Activated CD4-positive, alpha-beta memory T cell treated with anti-CD3 and anti-CD28 coated beads for 36 hours (primary cell): ENCODE measurements at regions not wholly inside any gene's neighbourhood (a gene's known extent, or its start where the extent isn't known, plus 50 kb on each side); places are given as distances from the start of the nearest gene placed in this dataset.

ENCODE experiments used
- CTCF ChIA-PET: fragments of 350-600 bp; sonication (Branson Sonifier 250); formaldehyde crosslinking; loops from one replicate; lab custom pipeline; 2021; ENCODE audit warnings: antibody characterized with exemption, inconsistent platforms; lab: Charles Lee
- POLR2A ChIA-PET: fragments of 350-600 bp; sonication (Branson Sonifier 250); formaldehyde crosslinking; loops from one replicate; lab custom pipeline; 2021; ENCODE audit warnings: antibody characterized with exemption; lab: Charles Lee
- DNase-seq: peaks from one replicate; pipeline ENCODE4 v3.0.0-alpha.2; 2020
- H3K27ac Mint-ChIP-seq: one replicate; pipeline ENCODE4 v1.8.0; 2021; ENCODE audit warnings: mixed read lengths
- H3K27me3 Mint-ChIP-seq: one replicate; pipeline ENCODE4 v1.8.0; 2021; ENCODE audit warnings: mixed read lengths
- H3K36me3 Mint-ChIP-seq: one replicate; pipeline ENCODE4 v1.8.0; 2021; ENCODE audit warnings: mixed read lengths
- H3K4me1 Mint-ChIP-seq: one replicate; pipeline ENCODE4 v1.8.0; 2021; ENCODE audit warnings: low read depth, mixed read lengths
- H3K4me3 Mint-ChIP-seq: one replicate; pipeline ENCODE4 v1.8.0; 2021; ENCODE audit warnings: mild to moderate bottlenecking, mixed read lengths
- H3K9me3 Mint-ChIP-seq: one replicate; pipeline ENCODE4 v1.8.0; 2021; ENCODE audit warnings: mixed read lengths
- intact Hi-C: fragments of 100-400 bp; cut with micrococcal nuclease; formaldehyde crosslinking; loops from one replicate; pipeline ENCODE4 v1.15.1; 2023

DNA sequence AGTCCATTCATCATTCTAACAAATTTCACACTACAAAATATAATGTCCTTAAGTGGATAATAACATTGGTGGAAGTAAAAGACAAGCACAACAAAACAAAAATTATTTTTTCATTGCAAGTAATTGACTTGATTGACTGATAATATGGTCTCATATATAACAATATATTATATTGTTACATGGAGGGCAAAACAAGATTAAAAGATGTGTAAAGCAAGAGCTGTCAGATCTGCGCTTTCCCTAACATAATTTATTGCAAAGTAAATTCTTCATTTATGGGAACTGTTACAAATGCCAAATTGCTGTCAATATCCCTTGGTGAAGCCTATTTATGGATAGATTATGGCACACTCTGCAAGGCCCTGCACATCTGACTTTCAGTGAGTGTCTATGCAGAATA is 233.6 kb downstream of the PCDH7 start:
- CTCF ChIA-PET: no interaction called here

DNA sequence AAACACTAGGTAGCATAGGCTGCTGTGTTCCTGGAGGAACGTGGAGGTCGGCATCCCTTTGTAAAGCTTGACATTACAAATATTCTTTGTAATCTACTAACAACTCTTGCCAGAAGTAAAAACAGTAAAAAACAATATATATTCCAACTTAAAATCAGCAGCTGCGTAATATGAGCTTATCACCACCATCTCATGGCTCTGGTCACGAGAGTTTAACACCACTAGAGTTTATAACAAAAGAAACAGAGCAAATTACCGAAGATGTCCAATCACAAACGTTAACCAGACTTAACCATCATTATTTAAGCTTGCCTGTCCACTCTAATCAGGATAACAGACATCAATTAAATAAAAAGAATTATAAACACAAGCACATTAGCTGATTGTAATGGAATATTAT is 236.7 kb downstream of the PCDH7 start:
- no peak for DNase-seq
- Mint-ChIP-seq H3K36me3 (no peaks in the 10 kb centered on the region), H3K9me3 (peaks cover 8% of the 10 kb centered on the region), H3K4me1 (no peaks in the 10 kb centered on the region), H3K27ac (no peak overlapping the region), H3K4me3 (no peak overlapping the region), H3K27me3 (no peaks in the 10 kb centered on the region)
- CTCF ChIA-PET: no interaction called here
- POLR2A ChIA-PET: no interaction called here
- intact Hi-C loops: no loop called here

More for the DNA sequence above, 233.6 kb downstream of the PCDH7 start:
- Mint-ChIP-seq H3K4me3 (no peak overlapping the region), H3K27ac (no peak overlapping the region), H3K4me1 (no peaks in the 10 kb centered on the region), H3K9me3 (peaks cover 8% of the 10 kb centered on the region), H3K27me3 (no peaks in the 10 kb centered on the region), H3K36me3 (no peaks in the 10 kb centered on the region)
- no peak for DNase-seq
- intact Hi-C loops: no loop called here
- POLR2A ChIA-PET: no interaction called here

DNA sequence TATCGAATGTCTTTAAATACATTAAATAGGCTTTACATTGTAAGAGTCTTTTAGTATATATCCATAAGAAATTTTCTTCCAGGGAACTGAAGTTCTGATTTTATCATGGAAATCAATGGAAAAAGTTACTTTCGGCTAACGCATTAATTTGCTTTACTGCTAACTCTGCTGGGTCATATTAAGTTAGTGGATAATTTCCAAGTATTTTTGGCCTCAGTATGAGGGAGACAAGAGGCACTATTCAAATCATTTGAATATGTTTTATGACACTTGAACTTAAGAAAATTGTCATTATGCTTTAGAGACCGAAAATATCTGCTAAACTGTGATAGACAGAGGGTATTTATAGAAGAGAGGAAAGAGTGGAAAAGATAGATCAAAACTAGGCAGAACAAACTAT is 237.5 kb downstream of the PCDH7 start:
- H3K27ac Mint-ChIP-seq: no peak overlapping the region
- intact Hi-C loops: no loop called here
- CTCF ChIA-PET: no interaction called here
- no peaks in the 10 kb centered on the region for H3K36me3 Mint-ChIP-seq
- H3K4me1 Mint-ChIP-seq: no peaks in the 10 kb centered on the region
- H3K9me3 Mint-ChIP-seq: peaks cover 8% of the 10 kb centered on the region
- no peaks in the 10 kb centered on the region for H3K27me3 Mint-ChIP-seq
- POLR2A ChIA-PET: no interaction called here
- no peak overlapping the region for H3K4me3 Mint-ChIP-seq
- no peak for DNase-seq

DNA sequence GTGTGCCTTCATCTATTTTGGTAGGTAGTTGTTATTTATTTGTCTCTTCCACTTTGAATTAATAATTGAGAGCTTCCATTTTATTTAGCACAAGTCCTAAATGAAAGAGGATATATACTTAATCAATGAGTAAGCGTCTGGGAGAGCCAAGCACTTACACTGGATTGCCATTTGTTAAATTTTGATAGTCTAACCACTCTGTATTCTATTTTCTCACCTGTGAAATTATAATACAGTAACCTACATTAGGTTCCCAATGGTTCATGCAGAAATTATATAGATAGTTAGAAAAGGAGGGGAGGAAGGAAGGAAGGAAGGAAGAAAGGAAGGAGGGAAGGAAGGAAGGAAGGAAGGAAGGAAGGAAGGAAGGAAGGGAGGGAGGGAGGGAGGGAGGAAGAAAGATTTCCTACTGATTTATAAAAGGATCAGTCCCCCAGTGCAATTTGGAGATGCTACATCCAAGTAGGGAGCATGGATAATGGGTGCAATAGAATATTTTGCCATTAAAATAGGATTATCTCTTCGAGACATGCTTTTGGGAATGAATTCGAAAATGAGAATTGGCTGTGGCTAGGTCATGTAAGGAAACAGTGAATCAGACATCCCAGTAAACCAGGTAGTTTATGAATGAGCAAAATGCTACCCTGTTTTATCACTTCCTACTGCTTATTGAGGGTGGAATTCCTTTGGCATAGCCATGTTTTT is 239.8 kb downstream of the PCDH7 start:
- intact Hi-C loops: no loop called here
- H3K36me3 Mint-ChIP-seq: no peaks in the 10 kb centered on the region
- POLR2A ChIA-PET: no interaction called here

DNA sequence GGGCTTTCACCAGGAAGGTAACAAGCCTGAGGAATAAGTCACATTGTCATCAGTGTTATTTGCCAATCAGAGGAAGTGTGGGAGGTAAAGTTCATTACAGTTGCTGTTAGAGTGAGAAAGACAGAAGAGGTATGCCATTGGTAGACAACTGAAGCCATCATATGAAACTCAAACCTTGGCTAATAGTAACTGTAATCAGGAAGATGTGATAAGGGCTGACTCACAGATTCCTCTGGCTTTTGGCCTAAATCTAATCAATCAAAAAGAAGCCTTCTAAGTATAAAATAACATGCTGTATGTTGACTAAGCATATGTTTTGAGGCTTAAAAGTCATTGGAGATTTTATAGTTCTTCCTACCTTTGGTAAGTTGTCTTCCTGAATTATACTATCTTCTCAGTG is 242.8 kb downstream of the PCDH7 start:
- no peak for DNase-seq
- no peaks in the 10 kb centered on the region for H3K4me1 Mint-ChIP-seq
- ChIA-PET POLR2A (no interaction called here), CTCF (no interaction called here)
- H3K9me3 Mint-ChIP-seq: peaks cover 2% of the 10 kb centered on the region
- H3K36me3 Mint-ChIP-seq: no peaks in the 10 kb centered on the region
- intact Hi-C loops: no loop called here
- H3K4me3 Mint-ChIP-seq: no peak overlapping the region
- H3K27ac Mint-ChIP-seq: no peak overlapping the region
- H3K27me3 Mint-ChIP-seq: no peaks in the 10 kb centered on the region

More for the DNA sequence above, 239.8 kb downstream of the PCDH7 start:
- H3K27me3 Mint-ChIP-seq: no peaks in the 10 kb centered on the region
- peaks cover 11% of the 10 kb centered on the region for H3K9me3 Mint-ChIP-seq
- CTCF ChIA-PET: no interaction called here
- no peaks in the 10 kb centered on the region for H3K4me1 Mint-ChIP-seq
- H3K27ac Mint-ChIP-seq: no peak overlapping the region
- H3K4me3 Mint-ChIP-seq: no peak overlapping the region
- DNase-seq: no peak

DNA sequence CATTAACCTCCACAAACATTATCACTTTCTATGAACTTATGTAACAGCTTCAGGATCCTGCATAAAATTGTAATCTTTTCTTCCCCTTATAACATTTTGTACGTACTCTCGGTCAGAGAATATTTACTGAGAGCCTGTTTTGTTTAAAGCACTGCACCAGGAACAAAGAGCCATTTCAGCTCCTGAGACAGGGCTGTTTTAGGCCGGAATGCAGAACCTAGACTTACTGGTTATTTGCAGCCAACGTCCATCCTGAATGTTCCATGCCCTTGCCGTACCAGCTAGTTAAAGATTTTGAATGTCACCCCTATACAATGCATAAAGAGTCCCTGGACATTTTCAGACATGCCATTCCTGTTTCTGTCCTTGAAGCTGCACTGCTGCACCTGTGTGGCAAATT is 248.8 kb downstream of the PCDH7 start:
- no peak overlapping the region for H3K4me3 Mint-ChIP-seq
- no peaks in the 10 kb centered on the region for H3K27me3 Mint-ChIP-seq
- intact Hi-C loops: no loop called here
- H3K9me3 Mint-ChIP-seq: peaks cover 11% of the 10 kb centered on the region
- H3K36me3 Mint-ChIP-seq: no peaks in the 10 kb centered on the region
- no peaks in the 10 kb centered on the region for H3K4me1 Mint-ChIP-seq
- POLR2A ChIA-PET: no interaction called here
- DNase-seq: no peak
- no peak overlapping the region for H3K27ac Mint-ChIP-seq
- CTCF ChIA-PET: no interaction called here

DNA sequence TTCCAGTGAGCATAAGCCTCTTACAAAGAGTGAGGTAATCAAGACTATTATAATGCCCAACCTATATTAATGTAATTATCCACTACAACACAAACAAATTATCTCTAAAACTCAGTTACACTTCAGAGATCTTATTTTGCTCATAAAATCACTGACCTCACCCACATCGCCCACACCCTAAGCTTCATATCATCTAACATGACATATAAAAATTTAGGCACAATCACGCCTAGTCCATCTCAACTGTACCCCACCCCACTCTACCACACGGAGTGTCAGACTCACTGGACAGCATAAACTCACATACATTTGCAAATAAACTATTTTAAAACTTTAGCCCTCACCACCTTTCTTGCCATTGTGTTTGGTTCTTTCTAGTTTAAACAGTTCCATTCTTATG is 252.4 kb downstream of the PCDH7 start:
- Mint-ChIP-seq H3K9me3 (peaks cover 15% of the 10 kb centered on the region), H3K36me3 (no peaks in the 10 kb centered on the region), H3K27ac (no peak overlapping the region), H3K27me3 (no peaks in the 10 kb centered on the region), H3K4me1 (no peaks in the 10 kb centered on the region), H3K4me3 (no peak overlapping the region)
- intact Hi-C loops: no loop called here
- DNase-seq: no peak
- CTCF ChIA-PET: no interaction called here
- POLR2A ChIA-PET: no interaction called here

DNA sequence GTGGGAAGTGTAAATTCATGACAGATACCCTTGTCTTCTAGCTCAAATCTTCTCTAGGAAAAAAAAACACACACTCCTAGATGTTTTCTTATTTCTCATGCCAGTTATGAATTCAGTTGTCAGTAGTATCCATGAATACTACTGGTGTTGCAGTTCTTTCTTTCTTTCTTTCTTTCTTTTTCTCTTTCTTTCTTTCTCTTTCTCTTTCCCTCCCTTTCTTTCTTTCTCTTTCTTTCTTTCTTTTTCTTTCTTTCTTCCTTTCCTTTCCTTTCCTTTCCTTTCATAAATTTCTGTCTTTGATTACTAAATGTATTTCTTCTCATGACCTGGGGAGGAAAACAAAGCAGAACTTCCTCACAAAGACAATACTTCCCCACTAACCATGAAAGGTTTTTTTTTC is 253.8 kb downstream of the PCDH7 start:
- Mint-ChIP-seq H3K36me3 (no peaks in the 10 kb centered on the region), H3K9me3 (peaks cover 17% of the 10 kb centered on the region), H3K27ac (no peak overlapping the region), H3K4me3 (no peak overlapping the region), H3K27me3 (no peaks in the 10 kb centered on the region), H3K4me1 (no peaks in the 10 kb centered on the region)
- ChIA-PET CTCF (no interaction called here), POLR2A (no interaction called here)
- intact Hi-C loops: no loop called here
- DNase-seq: no peak

DNA sequence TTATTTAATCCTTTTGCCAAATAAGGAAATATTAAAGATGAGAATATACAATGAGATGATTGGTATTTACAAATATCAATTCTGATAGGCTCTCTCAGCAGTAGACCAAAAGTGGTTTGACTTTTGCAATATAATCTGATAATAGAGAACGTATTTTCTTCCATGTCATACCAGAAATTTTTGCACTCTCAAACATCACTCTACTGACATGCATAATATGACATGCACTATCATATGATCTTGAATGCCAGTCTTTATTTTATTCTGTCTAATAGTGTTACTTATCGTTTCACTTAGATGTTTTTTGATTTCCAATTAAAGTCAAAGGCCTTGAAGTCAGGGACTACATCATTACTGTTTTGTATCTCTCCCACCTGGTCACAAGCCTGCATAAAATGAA is 259.2 kb downstream of the PCDH7 start:
- no peak for DNase-seq
- Mint-ChIP-seq H3K27ac (no peak overlapping the region), H3K36me3 (no peaks in the 10 kb centered on the region), H3K27me3 (no peaks in the 10 kb centered on the region), H3K4me1 (no peaks in the 10 kb centered on the region), H3K9me3 (peaks cover 17% of the 10 kb centered on the region), H3K4me3 (no peak overlapping the region)
- ChIA-PET POLR2A (no interaction called here), CTCF (no interaction called here)
- intact Hi-C loops: no loop called here

DNA sequence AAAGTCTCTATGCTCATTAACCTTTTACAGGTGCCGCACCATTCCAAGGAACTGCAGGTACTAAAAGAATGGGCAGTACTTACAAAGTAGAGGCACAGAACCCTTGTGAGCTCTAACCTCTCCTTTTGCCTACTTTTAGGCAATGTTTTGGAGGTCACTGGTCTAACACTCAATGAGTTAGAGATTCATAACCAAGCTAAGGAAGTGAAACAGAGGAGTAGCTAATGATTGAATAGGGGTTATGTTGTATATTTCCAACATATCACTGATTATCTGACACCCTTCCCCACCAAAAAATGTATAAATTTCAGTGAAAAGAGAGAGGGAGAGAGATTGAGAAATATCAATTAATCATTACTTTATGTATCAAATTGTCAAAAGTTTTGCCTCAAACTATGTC is 269.3 kb downstream of the PCDH7 start:
- Mint-ChIP-seq H3K27ac (no peak overlapping the region), H3K9me3 (peaks cover 14% of the 10 kb centered on the region), H3K4me1 (no peaks in the 10 kb centered on the region), H3K36me3 (no peaks in the 10 kb centered on the region), H3K4me3 (no peak overlapping the region), H3K27me3 (no peaks in the 10 kb centered on the region)
- no peak for DNase-seq
- ChIA-PET CTCF (no interaction called here), POLR2A (no interaction called here)
- intact Hi-C loops: no loop called here

DNA sequence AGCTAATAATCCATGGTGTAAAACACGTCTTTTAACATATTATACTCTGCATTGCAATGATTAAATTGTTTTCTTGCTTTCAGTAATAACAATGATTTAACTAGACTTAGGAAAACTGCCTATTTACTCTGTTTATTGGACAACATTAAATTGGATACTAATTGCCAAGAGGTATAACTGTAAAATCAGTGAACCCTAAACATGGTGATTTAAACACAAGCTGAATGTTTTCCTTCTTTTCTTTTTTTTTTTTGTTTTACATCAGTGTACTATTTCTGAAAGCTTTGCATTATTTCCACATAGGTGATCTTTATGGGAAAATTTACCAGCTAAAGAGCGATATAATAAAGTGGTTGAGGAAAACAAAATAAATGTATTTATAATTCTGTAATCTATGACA is 276.7 kb downstream of the PCDH7 start:
- intact Hi-C loops: no loop called here
- DNase-seq: no peak
- Mint-ChIP-seq H3K4me3 (no peak overlapping the region), H3K4me1 (no peaks in the 10 kb centered on the region), H3K27ac (no peak overlapping the region), H3K27me3 (no peaks in the 10 kb centered on the region), H3K36me3 (no peaks in the 10 kb centered on the region), H3K9me3 (peaks cover 19% of the 10 kb centered on the region)
- POLR2A ChIA-PET: no interaction called here
- CTCF ChIA-PET: no interaction called here

DNA sequence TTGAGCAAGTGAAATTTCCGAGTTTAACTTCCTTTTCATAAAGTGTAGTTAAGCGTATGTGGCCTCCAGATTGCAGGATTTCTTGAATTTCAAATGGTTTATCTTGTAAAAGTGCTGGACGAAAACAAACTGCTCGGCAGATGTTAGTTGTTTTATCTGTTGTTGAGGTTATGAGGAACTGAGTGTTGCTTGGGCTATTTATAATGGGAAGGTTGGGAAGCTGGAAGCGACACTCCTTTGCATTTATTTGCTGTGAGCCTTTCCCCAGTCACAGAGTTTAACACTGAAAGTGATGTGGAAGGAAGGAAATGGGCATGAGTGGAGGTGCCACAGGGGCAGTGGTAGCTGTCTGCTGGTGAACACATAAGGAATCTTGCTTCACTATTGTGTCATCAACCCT is 284.9 kb downstream of the PCDH7 start:
- CTCF ChIA-PET: no interaction called here
- POLR2A ChIA-PET: no interaction called here
- DNase-seq: no peak
- Mint-ChIP-seq H3K9me3 (peaks cover 9% of the 10 kb centered on the region), H3K4me3 (no peak overlapping the region), H3K36me3 (no peaks in the 10 kb centered on the region), H3K27me3 (no peaks in the 10 kb centered on the region), H3K4me1 (no peaks in the 10 kb centered on the region), H3K27ac (no peak overlapping the region)
- intact Hi-C loops: no loop called here

DNA sequence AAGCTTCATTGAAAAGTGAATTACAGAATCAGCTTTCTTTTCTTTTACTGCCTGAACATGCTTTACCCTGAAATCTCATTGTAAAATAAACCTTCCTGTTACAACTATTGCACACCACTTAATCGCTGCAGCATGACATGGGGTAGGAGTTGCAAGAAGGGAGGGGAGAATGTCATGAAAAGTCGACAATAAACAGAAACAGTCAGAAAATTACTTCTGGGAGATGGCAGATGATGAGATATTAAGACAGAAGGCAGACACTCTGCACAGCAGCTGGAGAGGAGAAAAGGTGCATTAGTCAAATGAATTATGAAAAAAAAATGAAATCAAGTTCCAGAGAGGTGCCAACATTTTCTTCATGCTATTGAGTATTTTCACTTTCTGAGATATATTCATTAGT is 287.7 kb downstream of the PCDH7 start:
- ChIA-PET CTCF (no interaction called here), POLR2A (no interaction called here)
- Mint-ChIP-seq H3K9me3 (peaks cover 9% of the 10 kb centered on the region), H3K27ac (no peak overlapping the region), H3K27me3 (no peaks in the 10 kb centered on the region), H3K4me1 (no peaks in the 10 kb centered on the region), H3K36me3 (no peaks in the 10 kb centered on the region), H3K4me3 (no peak overlapping the region)
- no peak for DNase-seq
- intact Hi-C loops: no loop called here
